CD4-positive, alpha-beta T cell treated with Interleukin-17A for 1 hour (primary cell): ENCODE measurements at regions not wholly inside any gene's neighbourhood (a gene's known extent, or its start where the extent isn't known, plus 50 kb on each side); places are given as distances from the start of the nearest gene placed in this dataset.
"Not testable (repeated sequence)": the region's sequence is repeated elsewhere in the genome, so short reads cannot be mapped to it uniquely, and the experiment has no call there.

ENCODE experiments used
- DNase-seq: peaks from one replicate; pipeline ENCODE4 v3.0.0-alpha.2; 2020

DNA sequence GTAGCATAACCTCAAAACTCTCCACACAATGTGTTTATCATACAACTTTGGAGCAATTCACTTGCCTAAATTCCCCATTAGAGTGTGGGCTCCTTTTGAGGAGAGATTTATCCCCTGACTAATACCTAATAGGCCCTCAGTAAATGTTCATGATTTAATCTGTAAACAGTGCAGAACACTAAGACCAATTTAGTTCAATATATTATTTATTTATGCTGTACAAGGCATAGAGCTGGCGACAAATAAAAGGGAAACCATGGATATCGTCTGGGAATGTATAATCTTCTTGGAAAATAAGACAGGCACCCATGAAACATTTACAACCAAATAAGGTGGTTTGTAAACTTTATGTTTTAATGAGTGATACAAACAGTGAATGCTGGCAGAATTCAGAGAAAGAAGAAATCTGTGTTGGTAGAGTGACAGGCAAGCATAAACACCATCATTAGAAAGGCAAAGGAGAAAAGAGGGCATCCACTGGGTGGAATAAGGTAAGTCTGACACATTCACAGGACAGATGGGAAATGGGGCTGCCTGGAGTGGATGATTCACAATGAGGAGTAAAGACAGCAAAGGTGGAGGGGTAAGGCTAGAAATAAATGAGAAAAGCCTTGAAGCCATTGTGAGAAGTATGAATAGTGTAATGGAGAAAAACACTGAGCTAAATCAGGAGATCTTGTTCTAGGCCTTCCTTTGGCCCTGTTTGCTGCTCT lies 106.1 kb upstream of the MIR17HG start:
- DNase-seq: no peak

DNA sequence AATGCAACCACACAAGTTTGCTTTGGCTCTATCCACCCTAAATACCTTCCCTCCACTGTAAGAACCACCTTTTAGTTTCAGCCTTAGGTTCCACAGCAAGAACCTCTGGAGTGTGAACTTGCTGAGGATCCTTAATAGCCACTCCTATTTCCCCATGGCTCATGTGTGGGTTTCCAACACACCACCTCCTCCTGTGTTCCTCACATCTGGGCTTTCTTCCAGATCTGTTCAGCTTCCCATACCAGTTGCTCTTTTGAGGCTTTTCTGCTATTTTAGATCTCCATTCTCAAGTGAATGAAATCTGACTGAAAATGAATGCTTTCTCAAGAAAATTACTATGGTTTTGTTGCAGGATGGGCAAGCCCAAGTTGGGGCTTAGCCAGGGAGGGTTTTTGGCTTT lies 104.8 kb upstream of the MIR17HG start:
- DNase-seq: no peak

DNA sequence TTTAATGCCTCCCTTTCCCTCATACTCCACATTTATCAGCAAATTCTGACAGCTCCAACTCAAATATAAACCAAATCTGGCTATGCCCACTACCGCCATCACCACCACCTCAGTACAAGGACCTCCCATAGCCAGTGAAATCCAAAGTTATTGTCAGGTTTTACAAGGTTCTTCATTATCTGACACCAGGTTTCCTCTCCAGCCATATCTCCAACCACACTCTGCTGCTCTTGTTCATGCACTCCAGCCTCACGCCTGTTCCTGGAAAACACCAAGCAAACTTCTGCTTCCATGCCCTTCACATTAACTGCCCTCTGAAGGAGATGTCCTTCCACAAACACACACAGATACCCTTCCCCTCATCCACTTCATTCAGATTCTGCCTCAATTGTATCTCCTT lies 102.2 kb upstream of the MIR17HG start:
- no peak for DNase-seq

DNA sequence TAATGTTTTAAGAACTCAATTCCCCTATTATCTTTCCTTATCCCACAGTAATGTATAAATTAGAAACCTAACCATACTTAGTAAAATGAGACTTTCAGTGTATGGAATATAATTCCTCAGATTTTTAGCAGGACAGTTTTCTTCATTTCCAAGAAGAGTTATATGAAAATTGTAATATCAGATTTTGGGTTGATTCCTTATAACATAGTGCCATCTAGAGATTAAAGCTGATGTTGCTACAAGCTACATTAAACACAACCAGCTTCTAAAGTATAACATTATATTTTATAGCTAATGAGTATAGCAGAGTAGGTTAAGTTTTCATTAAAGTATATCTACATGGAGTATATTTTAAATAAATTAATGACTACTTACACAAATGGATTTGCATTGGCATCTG lies 99.7 kb upstream of the MIR17HG start:
- no peak for DNase-seq

DNA sequence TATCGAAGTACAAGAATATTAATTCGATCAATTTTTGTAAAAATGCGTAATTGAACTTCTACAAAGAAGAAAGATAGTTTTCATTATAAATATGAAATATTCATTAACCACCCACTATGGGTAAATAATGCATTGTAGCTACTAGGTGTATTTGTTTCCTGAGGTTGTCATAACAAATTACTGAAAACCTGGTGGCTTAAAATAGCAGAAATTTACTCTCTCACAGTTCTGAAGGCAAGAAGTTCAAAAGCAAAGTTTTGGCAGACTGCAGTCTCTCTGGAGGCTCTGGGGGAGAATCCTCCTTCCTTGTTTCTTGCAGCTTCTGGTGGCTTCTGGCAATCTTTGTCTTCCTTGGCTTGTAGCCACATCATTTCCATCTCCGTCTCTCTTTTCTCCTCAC lies 99.2 kb upstream of the MIR17HG start:
- no peak for DNase-seq

DNA sequence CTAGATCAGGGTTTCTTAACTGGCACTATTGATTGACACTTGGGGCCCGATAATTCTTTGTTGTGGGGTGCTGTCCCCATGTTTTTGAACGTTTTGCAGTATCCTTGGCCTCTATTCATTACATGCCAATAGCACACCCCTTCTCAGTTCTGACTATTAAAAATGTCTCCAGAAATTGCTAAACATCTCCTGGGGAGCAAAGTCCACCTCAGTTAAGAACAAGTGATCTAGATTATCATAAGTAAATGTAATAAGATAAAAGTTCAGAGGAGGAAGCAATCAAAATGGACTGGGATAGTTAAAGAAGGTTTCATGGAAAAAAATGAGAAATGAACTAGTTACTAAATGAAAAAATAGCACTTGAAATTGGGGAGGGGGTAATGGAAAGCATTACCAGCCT lies 98.1 kb upstream of the MIR17HG start:
- DNase-seq: no peak

DNA sequence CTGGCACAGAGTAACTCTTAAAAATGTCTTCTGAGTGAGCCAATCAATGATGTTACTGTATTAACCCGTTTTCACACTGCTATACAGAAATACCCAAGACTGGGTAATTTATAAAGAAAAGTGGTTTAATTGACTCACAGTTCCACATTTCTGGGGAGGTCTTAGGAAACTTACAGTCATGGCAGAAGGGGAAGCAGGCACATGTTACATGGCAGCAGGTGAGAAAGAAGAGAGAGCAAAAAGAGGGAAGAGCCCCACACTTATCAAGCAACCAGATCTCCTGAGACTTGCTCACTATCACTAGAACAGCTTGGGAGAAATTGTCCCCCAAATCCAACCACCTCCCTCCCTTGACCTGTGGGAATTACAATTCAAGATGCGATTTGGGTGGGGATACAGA lies 97.6 kb upstream of the MIR17HG start:
- no peak for DNase-seq

DNA sequence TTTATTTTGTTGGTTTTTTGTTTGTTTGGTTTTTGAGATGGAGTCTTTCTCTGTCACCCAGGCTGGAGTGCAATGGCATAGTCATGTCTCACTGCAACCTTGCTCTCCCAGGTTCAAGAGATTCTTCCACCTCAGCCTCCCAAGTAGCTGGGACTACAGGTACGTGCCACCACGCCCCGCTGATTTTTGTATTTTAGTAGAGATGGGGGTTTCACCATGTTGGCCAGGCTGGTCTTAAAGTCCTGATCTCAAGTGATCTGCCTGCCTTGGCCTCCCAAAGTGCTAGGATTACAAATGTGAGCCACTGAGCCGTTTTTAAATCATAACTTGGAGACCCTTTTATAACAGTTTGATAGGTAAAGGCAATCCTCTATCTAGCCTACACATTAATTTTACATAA lies 95.9 kb upstream of the MIR17HG start:
- not testable (repeated sequence) for DNase-seq

DNA sequence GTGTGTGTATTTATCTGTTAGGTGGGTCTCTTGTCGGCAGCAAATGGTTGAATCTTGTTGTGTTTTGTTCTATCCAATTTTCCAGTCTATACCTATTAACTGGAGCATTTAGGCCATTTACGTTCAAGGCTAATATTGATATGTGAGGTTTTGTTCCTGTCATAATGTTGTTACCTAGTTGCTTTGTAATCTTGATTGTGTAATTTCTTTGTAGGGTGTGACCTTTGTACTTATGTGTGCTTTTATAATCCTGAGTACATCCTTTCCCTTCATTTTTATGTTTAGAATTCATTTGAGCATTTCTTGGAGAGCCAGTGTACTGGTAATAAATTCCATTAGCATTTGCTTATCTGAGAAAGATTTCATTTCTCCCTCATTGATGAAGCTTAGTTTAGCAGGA lies 83.0 kb upstream of the MIR17HG start:
- no peak for DNase-seq

DNA sequence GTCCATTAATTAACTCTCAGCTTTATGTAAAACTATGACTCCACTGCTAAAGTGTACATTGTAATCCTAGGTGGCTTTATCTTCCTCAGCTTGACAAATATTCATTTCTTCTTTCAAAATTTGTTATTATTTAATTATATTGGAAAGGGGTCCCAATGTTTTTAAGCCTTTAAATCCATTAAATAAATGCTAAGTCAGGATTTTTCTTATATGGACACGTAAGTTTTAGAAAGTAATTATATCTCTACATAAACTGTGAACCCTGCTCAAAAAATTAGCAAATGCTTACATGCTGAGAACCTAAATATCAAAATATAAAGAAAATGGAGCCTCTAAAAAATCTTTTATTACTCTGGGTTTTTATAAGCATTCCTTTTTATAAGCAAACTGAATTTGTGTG lies 78.2 kb upstream of the MIR17HG start:
- no peak for DNase-seq

DNA sequence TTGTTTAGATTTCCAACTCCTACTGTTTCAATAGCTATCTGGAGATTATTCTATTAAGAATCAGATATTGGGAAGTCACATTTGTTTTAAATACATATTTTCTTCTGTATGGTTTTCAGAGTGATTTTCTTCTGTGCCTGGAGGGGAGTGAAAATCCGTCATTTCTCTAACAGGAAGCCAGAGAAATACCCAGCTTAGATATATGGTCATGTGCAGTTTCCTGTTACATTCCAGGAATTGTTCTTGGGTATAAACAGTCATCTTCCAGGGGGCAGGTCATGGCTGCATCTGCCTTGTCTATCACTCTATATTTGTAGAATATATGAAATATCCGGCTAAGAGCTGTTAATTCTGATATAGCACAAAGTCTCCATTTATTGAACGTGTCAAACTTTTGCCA lies 77.5 kb upstream of the MIR17HG start:
- DNase-seq: no peak

DNA sequence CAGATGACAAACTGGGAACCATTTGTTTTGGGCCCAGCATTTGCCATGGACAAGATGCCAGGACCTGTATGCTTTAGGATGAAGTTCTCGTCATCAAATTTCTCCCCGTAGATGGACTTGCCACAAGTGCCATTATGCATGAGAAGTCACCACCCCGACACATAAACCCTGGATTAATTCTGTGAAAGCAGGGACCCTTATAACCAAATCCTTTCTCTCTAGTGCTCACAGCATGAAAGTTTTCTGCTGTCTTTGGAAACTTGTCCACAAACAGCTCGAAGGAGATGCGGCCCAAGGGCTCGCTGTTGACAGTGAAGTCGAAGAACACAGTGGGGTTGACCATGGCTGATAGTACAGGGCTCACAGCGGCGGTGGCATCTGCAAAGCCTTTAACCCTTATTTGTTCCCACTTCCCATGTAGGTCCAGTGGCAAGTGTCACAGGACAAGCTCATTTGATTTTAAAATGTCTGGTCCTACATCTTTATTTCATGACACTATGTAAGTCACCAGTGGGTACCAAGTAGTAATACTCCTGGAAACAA lies 75.2 kb upstream of the MIR17HG start:
- DNase-seq: no peak

DNA sequence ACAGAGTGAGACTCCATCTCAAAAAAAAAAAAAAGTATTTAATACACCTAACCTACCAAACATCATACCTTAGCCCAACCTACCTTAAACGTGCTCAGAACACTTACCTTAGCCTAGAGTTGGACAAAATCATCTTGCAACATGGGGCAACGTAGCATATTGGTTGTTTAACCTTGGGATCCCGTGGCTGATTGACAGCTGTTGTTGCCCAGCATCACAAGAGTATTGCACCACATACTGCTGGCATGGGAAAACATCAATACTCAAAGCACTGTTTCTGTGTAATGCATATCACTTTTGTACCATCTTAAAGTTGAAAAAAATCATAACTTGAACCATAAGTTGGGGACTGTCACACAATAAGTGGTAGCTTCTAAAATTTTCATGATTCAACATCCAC lies 73.8 kb upstream of the MIR17HG start:
- DNase-seq: no peak

DNA sequence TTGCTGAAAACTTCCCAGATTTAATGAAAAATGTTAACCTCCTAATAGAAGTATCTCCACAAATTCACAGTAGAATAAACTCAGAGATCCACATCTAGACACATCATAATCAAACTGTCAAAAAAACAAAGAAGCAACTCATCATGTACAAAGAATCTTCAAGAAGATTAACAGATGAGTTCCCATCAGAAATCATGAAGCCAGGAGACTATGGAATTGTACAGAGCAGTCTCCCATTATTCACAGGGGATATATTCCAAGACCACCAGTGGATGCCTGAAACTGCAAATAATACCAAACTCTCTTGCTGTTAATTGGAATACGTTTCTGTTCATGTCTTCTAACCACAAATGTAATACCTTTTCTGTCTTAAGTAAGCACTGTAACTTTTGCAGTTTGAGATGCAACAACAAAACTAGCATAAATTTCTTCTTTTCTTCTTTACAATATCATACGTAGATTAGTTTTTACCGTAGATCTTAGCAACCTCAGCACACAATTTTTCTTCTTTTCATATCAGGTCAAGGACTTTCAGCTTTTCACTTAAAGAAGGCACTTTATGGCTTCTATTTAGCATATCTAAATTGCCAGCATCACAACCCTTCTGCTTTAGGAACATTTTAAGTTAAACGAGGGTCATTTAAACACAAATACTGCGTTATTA lies 70.3 kb upstream of the MIR17HG start:
- DNase-seq: no peak

DNA sequence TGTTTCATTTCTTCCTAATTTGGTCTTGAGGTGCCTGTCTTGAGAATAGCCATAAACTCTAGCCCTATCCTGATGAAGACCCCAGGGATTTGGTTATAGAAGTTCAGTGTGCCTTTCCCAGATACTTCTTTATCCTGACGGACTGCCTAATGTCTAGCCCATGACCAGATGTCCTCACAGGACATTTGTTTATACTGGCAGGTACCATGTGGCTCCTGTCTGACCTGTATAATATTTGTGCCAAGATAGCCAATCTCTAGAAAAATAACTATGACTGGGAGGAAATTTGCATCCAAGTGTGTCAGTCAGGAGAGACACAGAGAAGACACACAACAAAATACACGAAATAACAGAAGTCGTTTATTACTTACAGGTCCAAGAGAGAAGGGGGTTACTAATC lies 69.2 kb upstream of the MIR17HG start:
- DNase-seq: no peak

DNA sequence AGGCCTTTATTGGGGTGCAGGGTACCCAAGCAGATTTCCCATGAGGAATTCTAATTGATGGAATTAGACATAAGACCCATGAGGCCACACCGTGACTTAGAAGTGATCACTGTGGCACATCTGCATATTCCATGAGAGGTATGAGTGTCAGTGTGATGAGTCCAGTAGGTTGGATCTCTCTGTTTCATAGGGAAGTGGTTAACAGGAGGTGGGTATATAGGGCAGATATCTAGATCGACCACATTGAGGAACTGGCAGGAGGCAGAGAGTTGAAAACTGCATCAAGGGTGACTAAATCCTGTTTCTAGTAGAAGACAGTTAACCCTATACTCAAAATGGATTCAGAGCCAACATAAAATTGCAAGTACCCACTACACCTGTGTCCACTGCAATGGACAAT lies 68.6 kb upstream of the MIR17HG start:
- peak; percentile 2 for DNase-seq

DNA sequence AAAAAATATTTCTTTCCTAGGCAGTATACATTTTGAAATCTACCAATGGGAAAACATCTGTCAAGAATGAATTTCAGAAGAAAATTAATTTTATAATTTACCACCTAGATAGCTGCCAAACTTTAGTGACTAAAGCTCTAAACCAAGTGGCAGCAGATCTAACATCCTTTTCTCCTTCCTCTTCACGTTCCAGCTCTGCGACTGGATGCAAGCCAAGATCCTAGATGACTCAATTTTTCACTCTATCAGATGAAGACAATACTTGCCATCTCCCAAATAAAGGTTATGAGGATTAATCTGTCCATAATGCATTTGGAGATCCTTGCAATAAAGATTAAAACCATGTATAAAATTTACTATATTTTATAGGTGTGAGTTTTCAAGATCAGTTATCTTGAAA lies 66.7 kb upstream of the MIR17HG start:
- no peak for DNase-seq

DNA sequence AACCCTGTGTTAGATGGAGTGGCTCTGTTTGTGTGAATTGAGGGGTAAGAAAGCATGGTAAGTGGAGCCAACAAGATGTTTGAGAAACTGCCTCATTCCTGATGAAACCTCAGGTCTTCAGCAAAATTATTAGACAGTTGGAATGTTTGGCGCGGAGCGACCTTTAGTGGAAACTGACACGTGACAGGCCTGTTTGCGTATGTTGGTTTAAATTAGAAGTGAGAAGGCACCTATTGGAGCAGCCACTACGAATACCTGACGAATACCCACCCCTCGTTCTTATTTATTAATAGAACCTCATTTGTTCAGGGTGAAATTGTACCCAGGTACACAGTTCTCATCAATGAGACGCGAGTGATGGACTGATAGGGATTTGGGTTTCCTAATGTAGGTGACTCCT lies 63.2 kb upstream of the MIR17HG start:
- no peak for DNase-seq

DNA sequence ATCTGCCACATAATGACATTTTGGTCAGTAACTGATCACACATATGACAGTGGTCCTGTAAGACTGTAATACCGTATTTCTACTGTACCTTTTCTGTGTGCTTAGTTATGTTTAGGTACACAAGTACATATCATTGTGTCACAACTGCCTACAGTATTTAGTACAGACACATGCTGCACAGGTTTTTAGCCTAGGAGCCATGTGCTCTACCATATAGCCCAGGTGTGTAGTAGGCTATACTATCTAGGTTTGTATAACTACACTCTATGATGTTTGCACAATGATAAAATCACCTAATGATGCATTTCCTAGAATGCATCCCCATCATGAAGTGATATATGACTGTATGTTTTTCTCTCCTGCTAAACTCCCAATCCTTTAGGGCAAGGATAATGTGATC lies 61.2 kb upstream of the MIR17HG start:
- DNase-seq: no peak

DNA sequence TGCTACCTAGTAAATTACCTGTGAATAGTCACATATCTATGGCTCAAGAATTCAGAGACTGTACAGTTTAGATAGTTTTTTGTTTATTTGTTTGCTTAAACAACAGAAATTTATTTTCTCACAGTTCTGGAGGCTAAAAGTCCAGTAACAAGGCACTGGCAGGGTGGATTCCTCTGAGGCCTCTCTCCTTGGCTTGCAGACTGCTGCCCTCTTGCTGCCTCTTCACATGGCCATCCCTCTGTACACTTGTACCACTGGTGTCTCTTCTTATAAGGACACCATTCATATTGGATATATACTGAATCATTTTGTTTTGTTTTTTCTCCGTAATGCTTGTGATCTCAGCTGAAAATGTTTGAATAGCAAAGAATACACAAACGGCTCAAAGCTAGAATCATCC lies 56.4 kb upstream of the MIR17HG start:
- no peak for DNase-seq

DNA sequence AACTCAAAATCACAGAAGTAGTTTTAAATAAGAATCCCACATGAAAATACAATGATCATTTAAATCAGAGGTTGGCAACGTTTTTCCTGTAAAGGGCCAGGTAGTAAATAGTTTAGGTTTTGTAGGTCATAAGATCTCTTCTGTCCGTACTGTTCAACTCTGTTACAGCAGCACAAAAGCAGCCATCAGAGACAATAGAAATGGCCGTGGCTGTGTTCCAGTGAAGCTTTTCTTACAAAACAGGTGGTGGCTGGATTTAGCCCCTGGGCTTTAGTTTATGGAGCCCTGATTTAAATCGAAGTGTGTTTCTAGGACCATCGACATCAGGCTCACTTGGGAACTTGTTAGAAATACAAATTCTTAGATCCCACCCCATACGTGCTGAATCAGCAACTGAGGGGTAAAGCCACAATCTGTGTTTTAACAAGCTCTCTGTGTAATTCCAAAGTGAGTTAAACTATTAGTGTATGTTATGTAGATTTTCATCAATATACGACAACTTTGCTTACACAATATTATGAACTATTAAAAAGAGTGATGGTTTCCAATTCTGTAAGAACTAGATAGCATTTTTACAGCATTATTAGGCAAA lies 54.8 kb upstream of the MIR17HG start:
- DNase-seq: no peak

DNA sequence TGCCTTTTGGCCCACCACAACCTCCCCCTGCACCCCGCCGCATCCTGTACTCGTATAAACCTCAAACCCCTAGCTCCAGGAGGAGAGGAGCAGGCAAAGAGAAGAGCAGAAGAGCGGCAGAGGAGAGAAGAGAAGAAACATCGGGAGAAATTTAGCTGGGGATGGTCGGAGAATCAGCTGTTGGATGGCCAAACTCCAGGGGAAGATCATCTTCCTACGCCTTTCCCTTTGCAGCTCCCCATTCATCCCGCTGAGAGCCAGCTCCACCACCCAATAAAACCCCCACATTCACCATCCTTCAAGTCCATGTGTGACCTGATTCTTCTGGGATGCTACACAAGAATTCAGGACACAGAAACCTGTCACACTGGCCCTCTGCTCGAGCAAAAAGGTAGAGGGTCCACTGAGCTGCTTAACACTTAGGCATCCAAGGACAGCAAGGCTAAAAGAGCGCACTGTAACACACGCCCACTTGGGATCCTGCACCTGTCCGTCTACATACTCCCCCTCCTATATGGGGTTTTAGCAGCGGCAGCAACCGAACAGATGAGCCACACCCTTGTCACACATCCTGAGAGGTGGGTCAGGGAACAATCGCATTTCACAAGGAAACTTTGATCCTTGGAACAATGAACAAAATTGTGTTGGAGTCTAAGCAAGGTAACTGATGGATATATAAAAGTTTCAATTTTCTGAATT lies 51.6 kb upstream of the MIR17HG start:
- no peak for DNase-seq

DNA sequence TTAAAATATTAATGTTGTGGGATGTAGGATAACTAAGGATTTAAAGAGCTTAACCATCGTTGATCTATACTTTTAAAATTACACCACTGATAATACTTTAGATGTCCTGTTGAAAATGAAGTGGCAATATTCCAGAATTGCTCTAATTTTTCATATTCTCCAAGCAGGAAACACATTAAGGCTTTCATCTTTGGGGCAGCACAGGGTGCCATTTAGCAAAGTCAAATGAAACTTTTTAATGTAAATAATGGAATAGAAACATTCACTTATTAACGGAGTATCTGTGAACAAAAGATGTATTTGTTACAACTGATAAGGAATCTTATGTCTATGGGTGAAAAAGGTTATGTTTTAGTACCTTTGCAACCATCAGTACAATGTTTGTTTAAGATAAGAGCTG lies 50.0 kb upstream of the MIR17HG start:
- no peak for DNase-seq
